HG03280 (cell line): ENCODE measurements at regions not wholly inside any gene's neighbourhood (a gene's known extent, or its start where the extent isn't known, plus 50 kb on each side); places are given as distances from the start of the nearest gene placed in this dataset.

ENCODE experiments used
- ATAC-seq: cut with Tn5 transposase; IDR thresholded peaks from one replicate; pipeline ENCODE4 v1.9.1; 2021; ENCODE audit warnings: mild to moderate bottlenecking, moderate library complexity; ENCODE audit not compliant: unreplicated experiment

- no peak for ATAC-seq
These were observed 154.1 kb upstream of the KLHL29 start for GRCh38 chr2:23230885-23231284.

- no peak for ATAC-seq
These were observed 153.1 kb upstream of the KLHL29 start for GRCh38 chr2:23231865-23232264.

DNA sequence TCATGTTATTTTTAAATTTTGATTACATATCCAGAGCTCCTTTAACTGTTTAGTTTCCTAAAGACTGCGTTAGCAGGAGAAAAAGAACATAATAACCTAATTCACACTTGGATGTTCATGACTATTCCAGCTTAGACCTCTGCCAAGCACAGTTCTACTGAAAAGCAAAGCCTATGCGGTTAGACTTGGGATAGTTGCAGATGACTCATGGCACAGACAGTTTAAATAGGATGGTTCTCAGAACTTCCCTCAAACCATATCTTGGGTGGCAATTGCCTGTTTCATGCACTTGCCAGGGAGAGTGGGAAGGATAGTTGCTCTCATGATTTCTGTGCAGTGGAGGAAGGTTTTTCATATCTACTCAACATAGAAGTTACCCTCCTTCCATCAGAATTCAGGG, 149.7 kb upstream of the KLHL29 start:
- ATAC-seq: no peak

DNA sequence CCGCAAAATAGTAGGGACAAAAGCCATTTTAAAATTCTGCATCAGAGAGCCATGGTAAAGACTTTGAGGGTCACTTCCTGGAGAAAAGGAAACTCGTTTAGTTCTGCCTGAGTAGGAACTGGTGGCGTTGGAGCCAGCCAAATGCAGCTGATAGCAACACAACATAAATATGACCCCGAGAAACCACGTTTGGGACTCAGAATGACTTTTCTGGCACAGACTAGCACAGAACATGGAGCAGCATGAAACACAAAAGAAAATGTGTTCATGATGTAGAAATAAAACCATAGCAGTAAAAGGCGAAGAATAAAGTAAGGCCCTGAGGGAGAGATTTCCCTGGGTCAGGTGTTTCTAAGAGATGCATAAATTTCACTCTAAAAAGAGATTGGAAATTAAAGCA, 149.2 kb upstream of the KLHL29 start:
- no peak for ATAC-seq

GRCh38 chr2:23237147-23237546, 147.8 kb upstream of the KLHL29 start:
- ATAC-seq: no peak

GRCh38 chr2:23238011-23238657, 146.8 kb upstream of the KLHL29 start:
- no peak for ATAC-seq

DNA sequence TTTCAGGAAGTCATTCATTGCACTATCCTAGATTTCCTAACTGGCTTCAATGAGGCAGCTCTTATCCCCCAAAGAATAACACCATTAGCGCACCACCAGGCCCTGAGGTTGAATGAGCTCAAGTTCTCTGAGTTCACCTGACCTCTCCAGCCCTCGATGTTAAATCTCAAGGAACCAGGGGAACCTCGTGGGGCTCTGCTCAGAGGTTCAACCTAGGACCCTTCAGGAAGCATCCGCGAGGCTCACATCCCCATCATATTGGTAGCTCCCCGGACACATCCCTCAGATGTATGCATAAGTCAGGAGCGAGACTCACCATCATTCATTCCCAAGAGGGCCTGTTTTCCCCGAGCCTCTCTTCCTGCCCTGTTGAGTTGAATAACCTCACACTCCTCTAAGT, 145.6 kb upstream of the KLHL29 start:
- ATAC-seq: no peak

GRCh38 chr2:23241121-23241520, 143.9 kb upstream of the KLHL29 start:
- ATAC-seq: no peak

- no peak for ATAC-seq
These were observed 143.3 kb upstream of the KLHL29 start for GRCh38 chr2:23241611-23242245.

DNA sequence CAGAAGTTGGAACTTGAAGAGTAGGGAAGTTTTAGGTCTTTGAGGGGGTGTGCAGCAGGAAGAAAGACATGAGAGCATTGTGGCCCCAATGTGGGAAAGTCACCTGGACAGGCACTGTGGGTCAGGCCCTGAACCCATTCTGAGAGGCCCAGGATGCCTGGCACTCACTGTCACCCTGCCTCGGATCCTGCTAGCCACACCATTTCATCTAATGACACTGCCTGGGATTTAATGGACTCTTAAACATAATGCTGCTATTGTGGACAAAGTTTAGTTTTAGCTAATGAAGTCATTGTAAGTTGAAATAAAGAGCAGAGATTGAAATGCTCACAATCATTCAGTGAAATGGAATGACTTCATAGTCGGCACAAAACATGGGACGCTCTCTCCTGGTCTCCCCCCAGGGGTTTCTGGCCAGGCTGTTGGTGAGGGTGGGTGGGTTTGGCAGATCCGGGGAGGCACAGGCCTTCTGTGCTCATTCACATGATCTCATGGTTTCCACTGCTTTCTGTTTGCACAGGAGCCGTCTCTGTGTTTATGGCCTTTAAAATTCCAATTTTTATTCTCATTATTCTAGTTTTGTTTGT, 141.8 kb upstream of the KLHL29 start:
- no peak for ATAC-seq

DNA sequence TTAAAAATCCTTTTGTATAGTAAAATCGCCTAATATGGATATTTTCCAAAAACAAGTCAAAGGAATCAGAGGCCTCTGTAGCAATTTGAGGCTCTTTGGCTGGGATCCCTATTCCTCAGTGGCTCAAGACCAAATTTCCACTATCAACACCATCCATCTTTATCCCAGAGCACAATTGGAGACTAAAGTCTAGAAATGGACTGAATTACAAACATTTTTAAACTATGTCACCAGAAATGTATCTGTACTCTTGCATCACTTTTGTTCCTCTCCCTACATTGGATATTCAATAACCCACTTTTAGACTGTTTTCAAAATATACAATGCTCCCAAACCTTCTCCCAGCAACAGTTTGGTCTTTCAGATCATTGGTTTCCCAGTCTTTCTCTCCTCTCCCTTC, 140.4 kb upstream of the KLHL29 start:
- ATAC-seq: no peak

- no peak for ATAC-seq
These were observed 137.8 kb upstream of the KLHL29 start for GRCh38 chr2:23246992-23247683.

GRCh38 chr2:23248667-23249066, 136.3 kb upstream of the KLHL29 start:
- ATAC-seq: no peak

- ATAC-seq: no peak
These were observed 135.6 kb upstream of the KLHL29 start for GRCh38 chr2:23249348-23249747.

GRCh38 chr2:23250371-23250770, 134.6 kb upstream of the KLHL29 start:
- no peak for ATAC-seq

GRCh38 chr2:23256643-23257042, 128.3 kb upstream of the KLHL29 start:
- ATAC-seq: no peak

- ATAC-seq: no peak
These were observed 124.4 kb upstream of the KLHL29 start for GRCh38 chr2:23260621-23261020.

GRCh38 chr2:23268467-23269263, 116.3 kb upstream of the KLHL29 start:
- no peak for ATAC-seq

- ATAC-seq: no peak
These were observed 115.2 kb upstream of the KLHL29 start for GRCh38 chr2:23269747-23270146.

- ATAC-seq: no peak
These were observed 114.2 kb upstream of the KLHL29 start for GRCh38 chr2:23270810-23271209.

- ATAC-seq: no peak
These were observed 113.7 kb upstream of the KLHL29 start for GRCh38 chr2:23271230-23271629.
